SK-N-SH (cell line): ENCODE measurements at regions not wholly inside any gene's neighbourhood (a gene's known extent, or its start where the extent isn't known, plus 50 kb on each side); places are given as distances from the start of the nearest gene placed in this dataset.

Experiments used
- CTCF ChIP-seq: fragments of 200-600 bp; sonication (generic); IDR thresholded peaks from 2 replicates; pipeline ENCODE4 v1.6.1; 2017; ENCODE audit warnings: antibody characterized with exemption, mild to moderate bottlenecking, moderate library complexity
- EP300 ChIP-seq, 2 experiments: IDR thresholded peaks; 2 replicates each; pipeline versions ENCODE4 v1.4.0 to v1.6.1; 2012; ENCODE audit warnings: borderline replicate concordance in 1 of 2, low read depth in 1 of 2, low read length in 1 of 2
- EZH2phosphoT487 ChIP-seq: fragments of 200-600 bp; sonication (generic); IDR thresholded peaks from 2 replicates; pipeline ENCODE4 v1.6.1; 2017; ENCODE audit warnings: low read depth, mixed run types, mild to moderate bottlenecking, antibody characterized with exemption, moderate library complexity, borderline replicate concordance
- JUND ChIP-seq: IDR thresholded peaks from 2 replicates; pipeline ENCODE4 v1.4.0; 2012
- RAD21 ChIP-seq: IDR thresholded peaks from 2 replicates; pipeline ENCODE4 v1.6.1; 2012; ENCODE audit warnings: mild to moderate bottlenecking, low read length
- REST ChIP-seq: IDR thresholded peaks from 2 replicates; pipeline ENCODE4 v1.6.1; 2012; ENCODE audit warnings: mild to moderate bottlenecking, low read depth, low read length, moderate library complexity
- RFX5 ChIP-seq: IDR thresholded peaks from 2 replicates; pipeline ENCODE4 v1.6.1; 2012; ENCODE audit warnings: mild to moderate bottlenecking, improper control_type of control experiment, low read length
- TAF1 ChIP-seq: IDR thresholded peaks from 2 replicates; pipeline ENCODE4 v1.6.1; 2012; ENCODE audit warnings: low read depth, mild to moderate bottlenecking, low read length, moderate library complexity, borderline replicate concordance
- ZBTB33 ChIP-seq: IDR thresholded peaks from 2 replicates; pipeline ENCODE4 v1.4.0; 2012; ENCODE audit warnings: low read depth, borderline replicate concordance

GRCh38 chr4:89609756-89610155 is 227.2 kb downstream of the SNCA start:
- TF ChIP-seq TAF1 (no peak), CTCF (no peak), EZH2phosphoT487 (no peak), RAD21 (no peak), RFX5 (no peak), JUND (no peak), REST (no peak), ZBTB33 (no peak), EP300 (IDR thresholded peaks at IDR 0.05; ENCODE audit: borderline replicate concordance in 1 of 2, low read depth in 1 of 2, low read length in 1 of 2) (no peak)
